IMR-90 (cell line): ENCODE measurements at regions not wholly inside any gene's neighbourhood (a gene's known extent, or its start where the extent isn't known, plus 50 kb on each side); places are given as distances from the start of the nearest gene placed in this dataset.

Experiments used
- ATAC-seq: fragments of 200-7000 bp; cut with Tn5 transposase; 2 replicates; pipeline ENCODE4 v1.9.1; 2020; ENCODE audit warnings: low read depth, mild to moderate bottlenecking, moderate library complexity
- BruUV-seq: library from RNA; stranded (reverse); fragments of 400-500 nt; replicated peaks from 2 replicates; lab custom pipeline; 2021; lab: Mats Ljungman, UMichigan
- CTCF ChIA-PET: fragments of 300-600 bp; formaldehyde crosslinking; extraction: SDS; loops from one replicate; lab custom pipeline; 2021; ENCODE audit warnings: antibody characterized with exemption; lab: Yijun Ruan, JAX
- POLR2A ChIA-PET: fragments of 300-600 bp; sonication (Branson Sonifier 250); formaldehyde crosslinking; loops from one replicate; lab custom pipeline; 2022; ENCODE audit warnings: antibody characterized with exemption; ENCODE audit not compliant: unreplicated experiment; lab: Charles Lee
- DNase-seq: peaks from one replicate; pipeline ENCODE4 v3.0.0; 2013
- H2AFZ ChIP-seq: replicated peaks from 2 replicates; pipeline ENCODE3; 2013; ENCODE audit warnings: low read length, mild to moderate bottlenecking; ENCODE audit not compliant: poor library complexity
- H2AK5ac ChIP-seq: 2 replicates; pipeline ENCODE4 v1.6.1; 2013; ENCODE audit warnings: low read depth, low read length, inconsistent platforms
- H2AK9ac ChIP-seq: replicated peaks from 2 replicates; pipeline ENCODE3; 2013; ENCODE audit warnings: mild to moderate bottlenecking, low read depth, low read length, moderate library complexity; ENCODE audit not compliant: poor library complexity
- H2BK120ac ChIP-seq: 2 replicates; pipeline ENCODE4 v1.6.1; 2013; ENCODE audit warnings: low read depth, low read length, inconsistent platforms
- H2BK15ac ChIP-seq: 3 replicates; pipeline ENCODE4 v1.6.1; 2013; ENCODE audit warnings: low read depth, low read length, inconsistent platforms
- H2BK20ac ChIP-seq: 2 replicates; pipeline ENCODE4 v1.6.1; 2013; ENCODE audit warnings: low read depth, mild to moderate bottlenecking, inconsistent platforms, low read length, moderate library complexity
- H2BK5ac ChIP-seq: 2 replicates; pipeline ENCODE4 v1.6.1; 2013; ENCODE audit warnings: mild to moderate bottlenecking, low read depth, low read length, inconsistent platforms; ENCODE audit not compliant: poor library complexity, severe bottlenecking
- H3K14ac ChIP-seq: replicated peaks from 2 replicates; pipeline ENCODE4 v1.6.1; 2013; ENCODE audit warnings: low read depth, low read length, inconsistent platforms
- H3K18ac ChIP-seq: 2 replicates; pipeline ENCODE4 v1.6.1; 2013; ENCODE audit warnings: low read depth, low read length, control low read depth
- H3K23ac ChIP-seq: 2 replicates; pipeline ENCODE4 v1.6.1; 2013; ENCODE audit warnings: low read depth, low read length, inconsistent platforms
- H3K27ac ChIP-seq: 2 replicates; pipeline ENCODE4 v1.5.1; 2013; ENCODE audit warnings: mild to moderate bottlenecking, control low read depth, low read length; ENCODE audit not compliant: insufficient read depth
- H3K27me3 ChIP-seq: 2 replicates; pipeline ENCODE4 v1.6.1; 2013; ENCODE audit warnings: low read length; ENCODE audit not compliant: control insufficient read depth, insufficient read depth
- H3K36me3 ChIP-seq: 2 replicates; pipeline ENCODE4 v1.6.1; 2013; ENCODE audit warnings: low read length, mixed read lengths; ENCODE audit not compliant: control insufficient read depth, insufficient read depth
- H3K4ac ChIP-seq: 2 replicates; pipeline ENCODE4 v1.6.1; 2013; ENCODE audit warnings: low read depth, low read length, inconsistent platforms
- H3K4me1 ChIP-seq: 2 replicates; pipeline ENCODE4 v1.6.1; 2013; ENCODE audit warnings: low read length, mixed read lengths; ENCODE audit not compliant: control insufficient read depth, insufficient read depth
- H3K4me2 ChIP-seq: 2 replicates; pipeline ENCODE4 v1.6.1; 2013; ENCODE audit warnings: low read depth, mild to moderate bottlenecking, control low read depth, low read length, moderate library complexity
- H3K4me3 ChIP-seq: 2 replicates; pipeline ENCODE4 v1.5.1; 2013; ENCODE audit warnings: low read depth, mild to moderate bottlenecking, control low read depth, low read length, moderate library complexity; ENCODE audit not compliant: insufficient read depth
- H3K56ac ChIP-seq: 2 replicates; pipeline ENCODE4 v1.6.1; 2013; ENCODE audit warnings: low read length, inconsistent platforms; ENCODE audit not compliant: insufficient read depth; ENCODE audit errors: extremely low read depth
- H3K79me1 ChIP-seq, 2 experiments: 2 replicates each; pipeline ENCODE4 v1.6.1; 2013; ENCODE audit warnings: low read length in 2 of 2, inconsistent platforms in 1 of 2, low read depth in 1 of 2
- H3K9ac ChIP-seq: 2 replicates; pipeline ENCODE4 v1.6.1; 2013; ENCODE audit warnings: low read depth, low read length, control low read depth
- H3K9me1 ChIP-seq: 2 replicates; pipeline ENCODE4 v1.6.1; 2013; ENCODE audit warnings: low read length, inconsistent platforms; ENCODE audit not compliant: insufficient read depth
- H3K9me3 ChIP-seq: 2 replicates; pipeline ENCODE4 v1.6.1; 2013; ENCODE audit warnings: low read length; ENCODE audit not compliant: control insufficient read depth, insufficient read depth
- H4K20me1 ChIP-seq: 2 replicates; pipeline ENCODE4 v1.6.1; 2013; ENCODE audit warnings: low read length, inconsistent platforms; ENCODE audit not compliant: insufficient read depth
- H4K5ac ChIP-seq: 2 replicates; pipeline ENCODE4 v1.6.1; 2013; ENCODE audit warnings: mild to moderate bottlenecking, low read depth, low read length, control low read depth
- H4K8ac ChIP-seq, 2 experiments: 2 replicates each; pipeline ENCODE4 v1.6.1; 2013; ENCODE audit warnings: low read depth in 2 of 2, low read length in 2 of 2, control low read depth in 1 of 2, inconsistent platforms in 1 of 2
- H4K91ac ChIP-seq: 2 replicates; pipeline ENCODE4 v1.6.1; 2013; ENCODE audit warnings: low read depth, low read length, inconsistent platforms; ENCODE audit not compliant: insufficient read depth
- CHD1 ChIP-seq: IDR thresholded peaks from 2 replicates; pipeline ENCODE4 v1.6.1; 2012; ENCODE audit warnings: low read depth, low read length, improper control_type of control experiment
- CTCF ChIP-seq: conservative IDR thresholded peaks from 2 replicates; pipeline ENCODE4 v1.5.1; 2012; ENCODE audit warnings: mild to moderate bottlenecking, low read depth, low read length, improper control_type of control experiment
- ELK1 ChIP-seq: fragments of 150-350 bp; IDR thresholded peaks from 2 replicates; pipeline ENCODE4 v1.6.1; 2016; ENCODE audit warnings: low read depth, mild to moderate bottlenecking, low read length, moderate library complexity, borderline replicate concordance
- FOS ChIP-seq: fragments of 150-350 bp; IDR thresholded peaks from 2 replicates; pipeline ENCODE4 v1.6.1; 2016; ENCODE audit warnings: low read depth, low read length
- MAFK ChIP-seq: IDR thresholded peaks from 2 replicates; pipeline ENCODE4 v1.6.1; 2012; ENCODE audit warnings: low read depth, low read length, improper control_type of control experiment
- MXI1 ChIP-seq: IDR thresholded peaks from 2 replicates; pipeline ENCODE4 v1.6.1; 2012; ENCODE audit warnings: low read depth, mild to moderate bottlenecking, low read length, moderate library complexity, borderline replicate concordance
- NFE2L2 ChIP-seq: fragments of 150-350 bp; IDR thresholded peaks from 2 replicates; pipeline ENCODE4 v1.6.1; 2016; ENCODE audit warnings: low read depth, mild to moderate bottlenecking, low read length
- POLR2A ChIP-seq: IDR thresholded peaks from 2 replicates; pipeline ENCODE4 v1.6.1; 2012; ENCODE audit warnings: mild to moderate bottlenecking, low read depth, low read length
- RAD21 ChIP-seq: IDR thresholded peaks from 2 replicates; pipeline ENCODE4 v1.6.1; 2012; ENCODE audit warnings: low read length, improper control_type of control experiment
- RFX5 ChIP-seq: IDR thresholded peaks from 2 replicates; pipeline ENCODE4 v1.8.0; 2012; ENCODE audit warnings: low read depth, mild to moderate bottlenecking, low read length, moderate library complexity
- SMC3 ChIP-seq: fragments of 150-350 bp; IDR thresholded peaks from 2 replicates; pipeline ENCODE4 v1.6.1; 2016; ENCODE audit warnings: low read depth, mild to moderate bottlenecking, antibody characterized with exemption, low read length, moderate library complexity
- USF2 ChIP-seq: fragments of 150-350 bp; IDR thresholded peaks from 2 replicates; pipeline ENCODE4 v1.6.1; 2017; ENCODE audit warnings: mild to moderate bottlenecking, antibody characterized with exemption, low read length, low read depth
- WGBS, 2 experiments: methylation state at CpG; one replicate each; pipeline versions ENCODE4 v1.1.5 to v1.1.7; 2013; ENCODE audit warnings: missing lambda C conversion rate in 2 of 2; ENCODE audit not compliant: insufficient read length in 1 of 2; ENCODE audit errors: extremely low coverage in 2 of 2; 5-methylcytosine and 5-hydroxymethylcytosine counted together
- dilution Hi-C: fragments of 300-500 bp; cut with HindIII; formaldehyde crosslinking; loops from one replicate; pipeline ENCODE4 v1.14.3; 2018; ENCODE audit warnings: low sequenced_read_pairs; ENCODE audit not compliant: unreplicated experiment
- in situ Hi-C: fragments of 300-500 bp; cut with MboI; formaldehyde crosslinking; loops from 3 replicates; pipeline ENCODE4 v1.14.3; 2019; ENCODE audit warnings: low sequenced_read_pairs, inconsistent platforms, mixed read lengths
- intact Hi-C: fragments of 100-400 bp; cut with micrococcal nuclease; formaldehyde crosslinking; loops from 2 replicates; pipeline ENCODE4 v1.10.0; 2022

GRCh38 chr5:176730815-176731475 is 79.4 kb upstream of the UNC5A start:
- intact Hi-C loops: no loop called here
- H3K27me3 ChIP-seq: peaks cover 72% of the 10 kb centered on the region

More at GRCh38 chr5:176730815-176731475, 79.4 kb upstream of the UNC5A start:
- Histone ChIP-seq H3K23ac (no peak overlapping the region), H4K20me1 (no peaks in the 10 kb centered on the region), H2BK120ac (no peak overlapping the region), H3K56ac (no peak overlapping the region), H4K91ac (no peak overlapping the region), H3K4me1 (no peaks in the 10 kb centered on the region), H3K14ac (no peak overlapping the region), H2BK15ac (no peak overlapping the region), H3K79me1 (no peaks in the 10 kb centered on the region), H2BK20ac (no peak overlapping the region), H2AK9ac (no peak overlapping the region), H3K4me2 (no peak overlapping the region), H2AK5ac (no peak overlapping the region), H3K4ac (no peak overlapping the region), H3K9ac (no peak overlapping the region), H3K36me3 (no peaks in the 10 kb centered on the region), H4K8ac (no peak overlapping the region), H2BK5ac (no peak overlapping the region), H3K9me3 (peaks cover 3% of the 10 kb centered on the region; the same call in 1 of the 2 replicates), H3K9me1 (no peaks in the 10 kb centered on the region), H3K27ac (no peak overlapping the region), H3K18ac (no peak overlapping the region), H3K4me3 (no peak overlapping the region), H4K5ac (no peak overlapping the region), H2AFZ (peak overlapping the region; percentile 32)
- TF ChIP-seq CTCF (no peak), MAFK (no peak), RFX5 (no peak), FOS (no peak), MXI1 (no peak), SMC3 (no peak), ELK1 (no peak), CHD1 (no peak), RAD21 (no peak), NFE2L2 (no peak), USF2 (no peak), POLR2A (no peak)
- in situ Hi-C loops (no loop called here), dilution Hi-C loops (no loop called here)
- ChIA-PET POLR2A (no interaction called here), CTCF (no interaction called here)
- no TSS peak for BruUV-seq
- DNase-seq (no peak), ATAC-seq (no peak)
- WGBS, 2 experiments: 88% methylated on average over 3 of the region's 10 CpGs; no CpG with 5 or more reads in 1 of the 2 experiments
